H9 (cell line): ENCODE measurements at regions not wholly inside any gene's neighbourhood (a gene's known extent, or its start where the extent isn't known, plus 50 kb on each side); places are given as distances from the start of the nearest gene placed in this dataset.

Experiments used
- DNase-seq: peaks from one replicate; pipeline ENCODE4 v3.0.0-alpha.2; 2017
- H2AFZ ChIP-seq: one replicate; pipeline ENCODE4 v1.6.1; 2013; ENCODE audit warnings: mild to moderate bottlenecking, low read length, control low read depth, moderate library complexity
- H2AK5ac ChIP-seq: 2 replicates; pipeline ENCODE4 v1.6.1; 2013; ENCODE audit warnings: low read length, control low read depth, mixed read lengths; ENCODE audit not compliant: insufficient read length
- H2BK120ac ChIP-seq: one replicate; pipeline ENCODE4 v1.6.1; 2013; ENCODE audit warnings: low read depth, mild to moderate bottlenecking, low read length, control low read depth, inconsistent platforms; ENCODE audit not compliant: poor library complexity, severe bottlenecking
- H2BK12ac ChIP-seq: 2 replicates; pipeline ENCODE4 v1.6.1; 2013; ENCODE audit warnings: low read length, control low read depth, mixed read lengths, low read depth; ENCODE audit not compliant: insufficient read length
- H2BK15ac ChIP-seq: 2 replicates; pipeline ENCODE4 v1.6.1; 2013; ENCODE audit warnings: low read depth, low read length, control low read depth
- H2BK20ac ChIP-seq: one replicate; pipeline ENCODE4 v1.6.1; 2013; ENCODE audit warnings: low read depth, mild to moderate bottlenecking, low read length, control low read depth, inconsistent platforms; ENCODE audit not compliant: poor library complexity, severe bottlenecking
- H2BK5ac ChIP-seq: 2 replicates; pipeline ENCODE4 v1.6.1; 2013; ENCODE audit warnings: low read length, control low read depth, mixed read lengths; ENCODE audit not compliant: insufficient read length
- H3K14ac ChIP-seq: 2 replicates; pipeline ENCODE4 v1.6.1; 2013; ENCODE audit warnings: low read length, control low read depth; ENCODE audit not compliant: insufficient read depth
- H3K18ac ChIP-seq: 2 replicates; pipeline ENCODE4 v1.6.1; 2013; ENCODE audit warnings: low read depth, mild to moderate bottlenecking, mixed read lengths, low read length, control low read depth; ENCODE audit not compliant: insufficient read length
- H3K23ac ChIP-seq: 2 replicates; pipeline ENCODE4 v1.6.1; 2013; ENCODE audit warnings: low read length, control low read depth, mixed read lengths, low read depth; ENCODE audit not compliant: insufficient read length
- H3K23me2 ChIP-seq: 2 replicates; pipeline ENCODE4 v1.6.1; 2013; ENCODE audit warnings: low read depth, mild to moderate bottlenecking, mixed read lengths, low read length, control low read depth; ENCODE audit not compliant: insufficient read length, poor library complexity, severe bottlenecking
- H3K27ac ChIP-seq: 2 replicates; pipeline ENCODE4 v1.5.1; 2013; ENCODE audit warnings: low read length, control low read depth, mixed read lengths, low read depth; ENCODE audit not compliant: insufficient read length
- H3K27me3 ChIP-seq: 2 replicates; pipeline ENCODE4 v1.6.1; 2013; ENCODE audit warnings: low read length, control low read depth, inconsistent platforms; ENCODE audit not compliant: insufficient read depth
- H3K4ac ChIP-seq: 2 replicates; pipeline ENCODE4 v1.6.1; 2013; ENCODE audit warnings: low read depth, mild to moderate bottlenecking, control low read depth, inconsistent platforms, low read length, moderate library complexity
- H3K4me1 ChIP-seq: 2 replicates; pipeline ENCODE4 v1.6.1; 2013; ENCODE audit warnings: low read length, control low read depth, inconsistent platforms; ENCODE audit not compliant: insufficient read depth
- H3K4me2 ChIP-seq: 2 replicates; pipeline ENCODE4 v1.6.1; 2013; ENCODE audit warnings: low read length, control low read depth, mixed read lengths; ENCODE audit not compliant: insufficient read length, insufficient read depth
- H3K56ac ChIP-seq: 2 replicates; pipeline ENCODE4 v1.6.1; 2013; ENCODE audit warnings: low read depth, mild to moderate bottlenecking, mixed read lengths, low read length, control low read depth; ENCODE audit not compliant: insufficient read length
- H3K79me1 ChIP-seq: 2 replicates; pipeline ENCODE4 v1.6.1; 2013; ENCODE audit warnings: low read depth, mild to moderate bottlenecking, moderate library complexity, low read length, control low read depth, inconsistent platforms; ENCODE audit not compliant: insufficient read depth, poor library complexity, severe bottlenecking
- H3K79me2 ChIP-seq: 2 replicates; pipeline ENCODE4 v1.6.1; 2013; ENCODE audit warnings: low read length, control low read depth, inconsistent platforms; ENCODE audit not compliant: insufficient read depth
- H3K9ac ChIP-seq: 2 replicates; pipeline ENCODE4 v1.6.1; 2013; ENCODE audit warnings: low read length, control low read depth, mixed read lengths; ENCODE audit not compliant: insufficient read length; ENCODE audit errors: extremely low read depth
- H3K9me3 ChIP-seq: one replicate; pipeline ENCODE4 v1.6.1; 2013; ENCODE audit warnings: low read depth, low read length, inconsistent platforms; ENCODE audit not compliant: control insufficient read depth
- H3T11ph ChIP-seq: one replicate; pipeline ENCODE4 v1.6.1; 2013; ENCODE audit warnings: mild to moderate bottlenecking, low read length, control low read depth, inconsistent platforms
- H4K20me1 ChIP-seq: one replicate; pipeline ENCODE4 v1.6.1; 2013; ENCODE audit not compliant: control insufficient read depth, insufficient read length, insufficient read depth
- H4K5ac ChIP-seq: 2 replicates; pipeline ENCODE4 v1.6.1; 2013; ENCODE audit warnings: low read depth, mild to moderate bottlenecking, mixed read lengths, low read length, control low read depth; ENCODE audit not compliant: insufficient read length
- H4K8ac ChIP-seq: replicated peaks from 2 replicates; pipeline ENCODE4 v1.6.1; 2013; ENCODE audit warnings: low read length, control low read depth, mixed read lengths, low read depth; ENCODE audit not compliant: insufficient read length
- H4K91ac ChIP-seq: 2 replicates; pipeline ENCODE4 v1.6.1; 2013; ENCODE audit warnings: low read depth, mild to moderate bottlenecking, moderate library complexity, mixed read lengths, low read length, control low read depth; ENCODE audit not compliant: insufficient read length
- H3K27ac Mint-ChIP-seq, 3 experiments: 2 replicates in 2 of 3; 3 replicates in 1 of 3; pipeline ENCODE4 v1.8.0; 2020 to 2021; ENCODE audit warnings: mixed read lengths in 3 of 3, mild to moderate bottlenecking in 1 of 3, moderate library complexity in 1 of 3
- H3K27me3 Mint-ChIP-seq: 2 replicates; pipeline ENCODE4 v1.8.0; 2021; ENCODE audit warnings: low read depth, mild to moderate bottlenecking, moderate library complexity, mixed read lengths
- H3K36me3 Mint-ChIP-seq, 3 experiments: 2 replicates in 2 of 3; 3 replicates in 1 of 3; pipeline ENCODE4 v1.8.0; 2020 to 2021; ENCODE audit warnings: low read depth in 3 of 3, mixed read lengths in 3 of 3; ENCODE audit not compliant: insufficient read depth in 1 of 3
- H3K4me1 Mint-ChIP-seq, 2 experiments: 2 replicates each; pipeline ENCODE4 v1.8.0; 2020; ENCODE audit warnings: mixed read lengths in 2 of 2
- H3K4me3 Mint-ChIP-seq, 2 experiments: 2 replicates in 1 of 2; 3 replicates in 1 of 2; pipeline ENCODE4 v1.8.0; 2020 to 2021; ENCODE audit warnings: mild to moderate bottlenecking in 2 of 2, mixed read lengths in 2 of 2, moderate library complexity in 1 of 2
- H3K9me3 Mint-ChIP-seq, 2 experiments: 2 replicates in 1 of 2; 3 replicates in 1 of 2; pipeline ENCODE4 v1.8.0; 2020; ENCODE audit warnings: mild to moderate bottlenecking in 2 of 2, mixed read lengths in 2 of 2, moderate library complexity in 1 of 2
- CTCF ChIP-seq: fragments of 200-600 bp; sonication (generic); conservative IDR thresholded peaks from 3 replicates; pipeline ENCODE4 v1.8.0; 2021; ENCODE audit warnings: antibody characterized with exemption, mild to moderate bottlenecking
- WGBS: extraction: QIAGEN DNeasy Blood & Tissue Kit; methylation state at CpG from one replicate; pipeline ENCODE4 v1.1.7; 2013; ENCODE audit warnings: missing lambda C conversion rate, low lambda C conversion rate, mixed read lengths; ENCODE audit not compliant: insufficient read length; ENCODE audit errors: extremely low coverage; 5-methylcytosine and 5-hydroxymethylcytosine counted together

GRCh38 chr9:78598120-78598519, 301.2 kb downstream of the PSAT1 start:
- no peak overlapping the region for H4K8ac ChIP-seq
- no CpG with 5 or more reads among the region's 5 CpGs for WGBS

More at GRCh38 chr9:78598120-78598519, 301.2 kb downstream of the PSAT1 start:
- Histone ChIP-seq H3K4ac (no peak overlapping the region), H3K27ac (no peak overlapping the region), H3K18ac (no peak overlapping the region), H3K23me2 (no peaks in the 10 kb centered on the region), H3K4me2 (no peak overlapping the region), H3K23ac (no peak overlapping the region), H2AK5ac (no peak overlapping the region), H3K27me3 (no peaks in the 10 kb centered on the region), H2BK5ac (no peak overlapping the region), H4K20me1 (no peaks in the 10 kb centered on the region), H2BK120ac (no peak overlapping the region), H4K5ac (no peak overlapping the region), H3K9ac (no peak overlapping the region), H3K56ac (no peak overlapping the region), H3T11ph (no peak overlapping the region), H2BK12ac (no peak overlapping the region), H3K79me1 (no peaks in the 10 kb centered on the region), H4K91ac (no peak overlapping the region), H3K79me2 (no peaks in the 10 kb centered on the region), H2BK15ac (no peak overlapping the region), H2AFZ (no peak overlapping the region), H3K9me3 (no peaks in the 10 kb centered on the region), H2BK20ac (no peak overlapping the region), H3K14ac (no peak overlapping the region), H3K4me1 (no peaks in the 10 kb centered on the region)
- Mint-ChIP-seq H3K9me3 (no peaks in the 10 kb centered on the region), H3K27ac (no peak overlapping the region), H3K4me1 (peaks cover 7 to 11% of the 10 kb centered on the region in 2 experiments), H3K27me3 (no peaks in the 10 kb centered on the region; the same call in 1 of the 2 replicates), H3K36me3 (peaks cover 0 to 4% (median 0%) of the 10 kb centered on the region in 3 experiments; a peak in 1 of 7 replicates), H3K4me3 (no peak overlapping the region)
- DNase-seq: no peak
- TF ChIP-seq CTCF: no peak
